ENCODE measurements at regions not wholly inside any gene's neighbourhood (a gene's known extent, or its start where the extent isn't known, plus 50 kb on each side); places are given as distances from the start of the nearest gene placed in this dataset.

- intact Hi-C loops (cut with DNase I) = no loop called here
- Histone ChIP-seq H3K27ac (no peak overlapping the region), H3K36me3 (no peaks in the 10 kb centered on the region), H3K4me1 (peaks cover 0 to 20% (median 10%) of the 10 kb centered on the region in 4 donors), H3K27me3 (no peaks in the 10 kb centered on the region), H3K9me3 (no peaks in the 10 kb centered on the region), H3K4me3 (no peak overlapping the region)
- no peak for DNase-seq
- no peak for TF ChIP-seq CTCF (IDR thresholded peaks at IDR 0.05)
- TF ChIP-seq POLR2A (IDR thresholded peaks at IDR 0.05) = no peak
- no peak for TF ChIP-seq EP300 (IDR thresholded peaks at IDR 0.05)
- no peak for TF ChIP-seq POLR2AphosphoS5 (IDR thresholded peaks at IDR 0.05)
- 22 to 62% methylated on average over 3 of the region's 3 CpGs for WGBS, 2 donors
Measured at GRCh38 chr20:11212272-11212671, 538.5 kb upstream of the JAG1 start.

GRCh38 chr20:11212902-11213301, 539.1 kb upstream of the JAG1 start:
- Histone ChIP-seq H3K9me3 (no peaks in the 10 kb centered on the region), H3K4me1 (peaks cover 0 to 14% (median 9%) of the 10 kb centered on the region in 4 donors), H3K27me3 (no peaks in the 10 kb centered on the region), H3K36me3 (no peaks in the 10 kb centered on the region), H3K27ac (no peak overlapping the region), H3K4me3 (no peak overlapping the region)
- WGBS, 2 donors = 75 to 77% methylated on average over 5 of the region's 5 CpGs
- no peak for TF ChIP-seq POLR2A (IDR thresholded peaks at IDR 0.05)
- TF ChIP-seq EP300 (IDR thresholded peaks at IDR 0.05) = no peak
- TF ChIP-seq POLR2AphosphoS5 (IDR thresholded peaks at IDR 0.05) = no peak
- TF ChIP-seq CTCF (IDR thresholded peaks at IDR 0.05) = no peak
- intact Hi-C loops (cut with DNase I) = no loop called here
- DNase-seq = no peak

- TF ChIP-seq CTCF (IDR thresholded peaks at IDR 0.05) (no peak), POLR2A (IDR thresholded peaks at IDR 0.05) (no peak), POLR2AphosphoS5 (IDR thresholded peaks at IDR 0.05) (no peak), EP300 (IDR thresholded peaks at IDR 0.05) (no peak)
- Histone ChIP-seq H3K36me3 (no peaks in the 10 kb centered on the region), H3K27me3 (no peaks in the 10 kb centered on the region), H3K9me3 (no peaks in the 10 kb centered on the region), H3K4me1 (peaks cover 0 to 9% (median 8%) of the 10 kb centered on the region in 4 donors), H3K4me3 (no peak overlapping the region), H3K27ac (no peak overlapping the region)
- 88 to 95% methylated on average over 6 of the region's 6 CpGs for WGBS, 2 donors
- no peak for DNase-seq
- intact Hi-C loops (cut with DNase I) = no loop called here
Measured at GRCh38 chr20:11214256-11214840, 540.5 kb upstream of the JAG1 start.

GRCh38 chr20:11216451-11217314, 542.9 kb upstream of the JAG1 start:
- Histone ChIP-seq H3K36me3 (no peaks in the 10 kb centered on the region), H3K4me1 (peaks cover 0 to 9% (median 8%) of the 10 kb centered on the region in 4 donors), H3K4me3 (no peak overlapping the region), H3K27ac (no peak overlapping the region), H3K9me3 (no peaks in the 10 kb centered on the region), H3K27me3 (no peaks in the 10 kb centered on the region)
- TF ChIP-seq CTCF (IDR thresholded peaks at IDR 0.05) (no peak), POLR2AphosphoS5 (IDR thresholded peaks at IDR 0.05) (no peak), EP300 (IDR thresholded peaks at IDR 0.05) (no peak), POLR2A (IDR thresholded peaks at IDR 0.05) (no peak)
- intact Hi-C loops (cut with DNase I) = no loop called here
- 23 to 60% methylated on average over 7 of the region's 7 CpGs for whole genome bisulfite sequencing, 2 donors
- DNase-seq = no peak

All from sigmoid colon (tissue), 6 donors.